GM21360 (cell line): ENCODE measurements at regions not wholly inside any gene's neighbourhood (a gene's known extent, or its start where the extent isn't known, plus 50 kb on each side); places are given as distances from the start of the nearest gene placed in this dataset.
"Not testable (repeated sequence)": the region's sequence is repeated elsewhere in the genome, so short reads cannot be mapped to it uniquely, and the experiment has no call there.

Experiments
- ATAC-seq: cut with Tn5 transposase; IDR thresholded peaks from one replicate; pipeline ENCODE4 v1.9.1; 2021; ENCODE audit warnings: mild to moderate bottlenecking, moderate library complexity; ENCODE audit not compliant: unreplicated experiment

GRCh38 chr5:32534041-32534440 is 51.3 kb upstream of the SUB1 start:
- no peak for ATAC-seq

GRCh38 chr5:32531885-32532520 is 53.4 kb upstream of the SUB1 start:
- ATAC-seq, result peak; percentile 58

GRCh38 chr5:32527321-32527720 is 58.0 kb upstream of the SUB1 start:
- not testable (repeated sequence) for ATAC-seq

- no peak for ATAC-seq
Measured at GRCh38 chr5:32526810-32527209, 58.5 kb upstream of the SUB1 start.

- no peak for ATAC-seq
Measured at GRCh38 chr5:32523625-32524024, 61.7 kb upstream of the SUB1 start.

- no peak for ATAC-seq
Measured at GRCh38 chr5:32522429-32523143, 62.8 kb upstream of the SUB1 start.

- ATAC-seq, result no peak
Measured at GRCh38 chr5:32521481-32521880, 63.9 kb upstream of the SUB1 start.

GRCh38 chr5:32520972-32521371 is 64.4 kb upstream of the SUB1 start:
- no peak for ATAC-seq

GRCh38 chr5:32520356-32520755 is 65.0 kb upstream of the SUB1 start:
- no peak for ATAC-seq

- no peak for ATAC-seq
Measured at GRCh38 chr5:32519508-32519907, 65.8 kb upstream of the SUB1 start.

GRCh38 chr5:32514806-32515205 is 70.3 kb upstream of the ZFR start:
- ATAC-seq, result no peak

GRCh38 chr5:32512926-32513325 is 68.4 kb upstream of the ZFR start:
- no peak for ATAC-seq

GRCh38 chr5:32511776-32512374 is 67.3 kb upstream of the ZFR start:
- no peak for ATAC-seq

- no peak for ATAC-seq
Measured at GRCh38 chr5:32510860-32511259, 66.3 kb upstream of the ZFR start.

GRCh38 chr5:32508806-32509805 is 64.6 kb upstream of the ZFR start:
- ATAC-seq, result no peak

- no peak for ATAC-seq
Measured at GRCh38 chr5:32507738-32508434, 63.3 kb upstream of the ZFR start.

- ATAC-seq, result no peak
Measured at GRCh38 chr5:32506799-32507198, 62.3 kb upstream of the ZFR start.

- no peak for ATAC-seq
Measured at GRCh38 chr5:32506201-32506661, 61.7 kb upstream of the ZFR start.

GRCh38 chr5:32505756-32506155 is 61.2 kb upstream of the ZFR start:
- no peak for ATAC-seq

GRCh38 chr5:32504989-32505596 is 60.6 kb upstream of the ZFR start:
- ATAC-seq, result no peak
